ENCODE measurements at regions not wholly inside any gene's neighbourhood (a gene's known extent, or its start where the extent isn't known, plus 50 kb on each side); places are given as distances from the start of the nearest gene placed in this dataset.

- TF ChIP-seq RAD21 (conservative IDR thresholded peaks at IDR 0.05) = no peak
- no peak for TF ChIP-seq MXI1 (conservative IDR thresholded peaks at IDR 0.05; ENCODE audit: poor library complexity, severe bottlenecking)
These were observed 151.2 kb downstream of the SLITRK1 start for GRCh38 chr13:83731113-83731512.
